HG03565 (cell line): ENCODE measurements at regions not wholly inside any gene's neighbourhood (a gene's known extent, or its start where the extent isn't known, plus 50 kb on each side); places are given as distances from the start of the nearest gene placed in this dataset.

ENCODE experiments used
- ATAC-seq: cut with Tn5 transposase; IDR thresholded peaks from one replicate; pipeline ENCODE4 v1.9.1; 2021; ENCODE audit warnings: mild to moderate bottlenecking, moderate library complexity; ENCODE audit not compliant: unreplicated experiment

DNA sequence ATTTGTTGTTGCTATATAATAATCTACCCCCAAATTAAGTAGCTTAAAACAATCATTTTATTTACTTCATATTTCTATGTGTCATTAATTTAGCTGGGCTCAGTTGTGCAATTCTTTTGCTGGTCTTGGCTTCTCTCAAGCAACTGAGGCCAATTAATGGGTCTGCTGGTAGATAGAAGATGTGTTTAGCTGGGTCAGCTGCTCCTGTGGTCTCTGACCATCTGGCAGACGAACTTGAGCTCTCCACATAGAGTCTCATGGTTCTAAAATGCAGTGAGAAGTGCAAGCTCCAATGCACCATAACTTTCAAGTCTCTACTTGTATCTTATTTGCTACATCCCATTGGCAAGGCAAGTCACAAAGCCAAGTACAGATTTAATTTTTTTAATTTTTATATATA lies 515.6 kb downstream of the ZIC1 start:
- no peak for ATAC-seq

DNA sequence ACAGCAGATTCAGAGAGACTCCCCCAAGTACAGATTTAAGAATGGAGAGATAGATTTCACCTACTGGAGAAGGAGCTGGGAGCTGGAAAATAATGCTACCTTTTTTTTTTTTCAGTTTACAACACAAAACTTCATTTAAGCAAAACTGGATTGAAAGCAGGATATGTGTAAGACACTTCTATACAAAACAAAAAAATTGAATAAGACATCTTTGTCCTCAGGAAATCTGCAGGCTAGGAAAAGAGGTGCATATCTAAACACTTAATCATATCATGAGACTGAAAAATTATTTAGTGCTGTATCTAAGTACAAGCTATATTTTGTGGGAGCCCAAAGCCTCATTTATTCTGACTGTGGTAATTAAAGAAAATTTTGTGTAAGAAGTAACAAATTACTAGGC lies 516.1 kb downstream of the ZIC1 start:
- ATAC-seq, result no peak

DNA sequence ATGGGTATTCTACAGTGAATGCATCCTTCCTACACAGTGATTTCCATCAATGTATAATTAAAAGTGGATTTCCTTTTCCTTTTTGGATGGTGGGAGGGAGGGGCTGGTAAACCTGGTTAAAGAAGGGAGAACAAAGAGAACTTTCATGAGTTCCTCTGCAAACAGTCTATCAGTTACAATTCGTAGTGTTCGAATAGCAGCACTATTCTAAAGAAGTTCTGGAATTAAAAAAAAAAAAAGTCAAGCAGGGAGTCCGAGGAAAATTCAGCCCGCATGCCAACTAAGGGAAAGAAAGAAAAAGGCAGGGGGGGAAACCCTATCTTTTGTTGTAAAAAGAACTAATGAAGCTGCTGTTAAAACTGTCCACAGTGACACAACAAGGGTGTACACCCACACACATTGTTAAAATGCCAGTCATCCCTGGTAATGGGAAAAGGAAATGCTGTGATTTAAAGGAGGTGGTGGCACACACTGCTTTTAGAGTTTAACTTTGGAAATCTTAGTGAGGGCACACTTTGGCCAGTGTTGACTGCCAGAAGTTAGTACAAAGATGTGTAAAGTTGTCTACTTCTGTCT lies 521.2 kb downstream of the ZIC1 start:
- ATAC-seq, result no peak

DNA sequence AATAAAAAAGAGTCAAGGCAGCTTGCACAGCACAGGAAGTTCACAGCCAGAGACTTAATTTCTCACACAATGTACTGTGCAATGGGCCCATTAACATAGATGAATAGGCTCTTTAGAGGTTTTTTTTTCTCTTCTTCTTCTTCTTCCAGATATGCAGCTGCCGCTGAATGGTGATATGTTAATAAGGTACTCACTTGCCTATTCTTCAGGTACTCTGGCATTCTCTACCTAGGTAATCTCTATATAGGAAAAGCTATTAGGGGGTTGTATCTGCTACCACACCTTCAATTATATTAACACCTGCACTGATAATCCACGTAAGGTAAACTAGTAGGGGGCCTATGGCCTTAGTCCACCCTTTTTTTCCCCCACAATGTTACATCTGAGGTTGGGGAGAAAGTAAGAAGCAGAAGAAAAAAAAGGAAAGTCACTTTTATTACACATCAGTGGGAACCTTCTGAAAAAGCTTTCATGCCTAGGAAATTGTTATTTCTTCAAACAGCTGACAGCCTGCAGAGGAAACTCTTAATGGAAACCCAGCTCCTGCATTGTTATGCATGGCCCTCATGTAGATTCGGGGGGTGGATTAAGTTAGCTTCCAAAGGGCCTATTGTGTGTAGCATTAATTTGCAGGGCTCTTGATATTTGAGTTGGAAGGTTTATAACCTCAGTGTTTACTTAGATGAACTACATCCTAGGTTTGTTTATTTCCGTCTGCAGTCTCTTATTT lies 525.5 kb downstream of the ZIC1 start:
- ATAC-seq, result no peak

DNA sequence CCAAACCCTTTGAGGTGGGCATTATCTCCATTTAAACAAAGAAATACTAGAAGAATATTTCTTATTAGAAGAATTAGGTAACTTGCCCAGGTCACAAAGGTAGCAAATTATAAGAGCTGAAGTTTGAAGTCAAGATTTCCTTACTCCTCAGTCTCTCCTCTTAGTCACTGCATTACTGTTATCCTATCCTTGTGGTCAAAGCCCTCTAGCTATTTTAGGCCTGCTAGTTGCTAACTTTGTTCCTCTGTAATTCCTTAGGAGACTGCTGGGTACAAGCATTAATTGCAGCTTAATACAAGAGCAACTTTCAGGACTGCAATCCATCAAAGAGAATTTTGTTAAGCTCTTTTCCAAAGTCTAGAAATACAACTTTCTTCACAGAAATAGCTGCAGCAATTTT lies 528.2 kb downstream of the ZIC1 start:
- no peak for ATAC-seq

DNA sequence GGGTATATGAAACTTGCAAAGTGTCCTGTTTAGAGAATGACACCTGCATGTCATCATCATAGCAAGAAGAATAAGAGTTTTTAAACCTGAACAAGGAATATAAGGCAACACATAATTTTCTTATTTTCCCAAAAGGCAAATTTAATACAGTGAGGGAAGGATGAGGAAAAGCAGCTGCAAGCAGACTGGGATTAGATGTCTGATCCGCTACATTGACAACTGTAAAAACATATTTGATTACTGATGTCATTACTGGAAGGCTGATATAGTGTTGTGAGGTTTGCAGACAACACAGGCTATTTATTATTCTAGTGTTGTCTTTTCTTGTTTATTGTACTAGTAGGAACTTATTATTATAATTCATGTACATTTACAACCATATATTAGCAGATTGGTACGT lies 528.7 kb downstream of the ZIC1 start:
- ATAC-seq, result no peak

DNA sequence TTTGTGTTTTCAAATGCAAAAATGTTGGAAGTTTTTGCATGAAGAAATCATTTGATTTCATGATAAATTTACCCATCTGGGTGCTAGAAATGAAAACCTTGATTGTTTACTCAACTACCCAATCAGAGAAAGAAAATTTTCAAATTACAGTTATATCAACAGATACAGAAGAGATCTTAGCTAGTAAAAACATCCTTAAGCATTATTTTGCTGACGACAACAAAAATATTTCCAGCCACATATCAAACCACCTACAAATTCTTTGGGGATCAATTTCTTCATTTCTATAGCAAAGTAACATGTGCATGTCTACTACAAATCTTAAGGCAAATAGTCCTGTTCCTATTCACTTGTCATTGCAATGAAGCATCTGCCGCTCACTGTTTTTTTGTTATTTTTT lies 530.3 kb downstream of the ZIC1 start:
- no peak for ATAC-seq

DNA sequence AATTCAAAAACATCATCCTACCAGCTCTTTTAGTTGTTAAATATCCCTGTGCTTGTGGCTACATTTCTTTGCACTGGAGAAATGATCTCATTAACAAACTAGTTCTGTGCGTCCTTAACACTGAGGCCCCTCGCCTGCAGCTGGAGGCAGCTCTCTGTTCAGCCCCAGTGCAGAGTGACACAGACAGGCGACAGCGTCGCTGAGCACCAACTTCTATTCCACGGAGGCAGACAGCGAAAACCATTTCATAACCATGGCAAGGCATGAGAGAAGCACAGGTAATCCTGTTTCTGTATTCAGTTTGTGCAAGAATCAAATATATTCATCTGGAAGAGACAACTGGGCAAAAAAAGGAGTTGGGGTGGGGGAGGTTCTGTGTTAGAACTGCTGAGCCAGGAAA lies 530.7 kb downstream of the ZIC1 start:
- ATAC-seq, result no peak

DNA sequence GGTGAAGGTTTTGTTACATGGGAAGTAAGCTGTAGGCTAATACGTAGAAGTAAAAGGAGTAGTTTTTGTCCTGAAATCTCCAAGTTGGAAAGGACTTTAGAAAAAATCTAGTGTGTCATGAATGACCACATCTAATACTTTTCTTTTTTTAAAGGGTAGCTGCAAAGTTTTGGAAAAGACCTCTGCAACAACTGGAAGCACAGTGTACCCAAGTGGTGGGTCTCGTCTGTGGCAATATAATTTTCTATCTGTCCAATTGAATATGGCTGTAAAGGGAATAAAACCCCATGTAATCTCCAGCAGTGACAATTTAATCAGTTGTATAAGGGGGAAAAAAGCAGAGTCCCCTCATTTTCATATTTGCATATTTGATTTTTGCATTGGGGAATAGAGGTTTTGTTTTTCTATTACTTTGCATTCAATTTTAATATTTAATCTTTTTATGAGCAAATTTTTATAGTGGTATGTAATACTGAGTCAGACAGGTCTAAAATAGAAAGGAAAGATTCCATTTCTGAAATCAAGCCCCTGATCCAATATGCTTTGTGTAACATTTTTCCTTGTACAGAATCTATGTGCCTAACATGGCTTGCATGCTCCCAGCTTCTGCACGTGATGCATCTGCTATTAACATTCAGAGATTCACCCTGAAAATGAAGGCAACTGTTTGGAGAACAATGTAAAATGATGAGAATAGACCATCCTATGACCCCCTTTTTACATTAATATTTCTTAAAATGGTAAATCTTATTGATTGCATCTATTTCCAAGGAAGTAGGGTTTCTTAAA lies 531.4 kb downstream of the ZIC1 start:
- no peak for ATAC-seq

DNA sequence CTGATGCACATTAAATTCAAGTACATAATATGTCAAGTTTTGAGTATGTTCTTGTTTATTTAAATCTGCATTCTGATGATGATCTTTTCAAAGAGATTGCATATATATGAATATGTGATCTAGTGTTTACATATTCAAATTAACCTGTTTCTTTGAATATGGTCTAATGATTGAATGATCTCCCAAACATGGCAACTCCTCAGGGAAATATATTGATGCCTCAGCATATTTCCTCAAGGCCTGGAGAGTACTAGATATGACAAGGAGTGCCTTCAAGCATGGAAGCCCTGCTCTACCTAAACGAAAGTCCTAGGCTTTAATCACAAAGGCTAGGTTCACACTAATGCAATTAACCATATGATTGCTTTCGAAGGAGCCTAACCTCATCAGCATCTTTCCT lies 532.8 kb downstream of the ZIC1 start:
- ATAC-seq, result no peak

DNA sequence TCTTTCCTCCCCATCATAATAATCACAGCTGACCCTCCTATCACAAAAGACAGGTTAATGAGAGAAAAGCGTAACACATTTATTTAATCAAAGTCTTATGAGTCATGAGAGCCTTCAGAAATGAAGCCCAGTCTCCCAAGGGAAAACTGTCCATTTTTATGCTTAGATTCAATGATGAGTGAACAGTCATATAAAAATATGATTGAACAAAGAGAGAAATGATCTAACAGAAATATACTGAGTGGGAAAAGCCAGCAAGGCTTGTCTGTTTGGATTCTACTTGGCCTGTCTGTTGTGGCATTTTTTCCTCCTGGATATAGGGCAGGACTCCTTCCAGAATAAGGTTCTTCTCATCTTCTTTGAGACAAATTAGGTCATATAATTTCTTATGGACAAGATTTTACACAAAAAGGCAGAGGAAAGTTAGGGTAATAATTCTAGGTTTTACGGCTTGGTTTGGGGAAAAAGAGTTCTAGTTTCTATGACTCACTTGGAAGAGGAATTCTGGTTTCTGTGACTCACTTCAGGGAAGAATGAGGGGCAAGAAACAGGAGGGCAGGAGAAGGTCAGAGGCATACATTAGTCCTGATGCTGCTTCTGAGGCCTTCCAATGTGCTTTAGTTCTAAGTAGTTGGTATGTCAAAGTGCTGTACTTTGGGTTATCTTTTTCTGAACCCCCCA lies 534.2 kb downstream of the ZIC1 start:
- ATAC-seq, result no peak

DNA sequence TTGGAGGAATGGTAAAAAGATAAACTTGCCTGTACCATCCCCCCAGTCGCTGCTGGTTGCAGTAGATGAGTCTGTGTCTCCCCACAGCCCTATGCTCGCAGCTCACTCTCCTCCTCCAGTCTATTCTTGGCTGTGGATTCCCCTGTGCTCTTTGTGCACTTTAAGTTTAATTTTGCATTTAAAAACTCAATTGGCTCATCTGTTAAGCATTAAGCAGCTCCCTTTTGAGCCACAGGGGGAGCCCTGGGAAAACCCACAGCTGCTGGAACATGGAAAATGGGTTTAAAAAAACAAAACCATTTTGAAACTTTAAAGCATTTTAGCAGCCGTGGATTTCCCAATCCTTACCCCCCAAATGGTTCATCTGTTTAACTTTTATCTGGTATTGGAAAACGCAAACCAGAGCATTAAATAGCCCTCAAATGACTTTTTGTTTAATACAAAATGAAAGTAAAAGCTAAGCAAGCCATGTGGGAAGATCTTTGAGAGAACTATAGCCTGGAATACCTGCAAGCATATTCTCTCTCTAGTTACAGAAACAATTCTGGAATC lies 536.9 kb downstream of the ZIC1 start:
- ATAC-seq, result peak; percentile 42

DNA sequence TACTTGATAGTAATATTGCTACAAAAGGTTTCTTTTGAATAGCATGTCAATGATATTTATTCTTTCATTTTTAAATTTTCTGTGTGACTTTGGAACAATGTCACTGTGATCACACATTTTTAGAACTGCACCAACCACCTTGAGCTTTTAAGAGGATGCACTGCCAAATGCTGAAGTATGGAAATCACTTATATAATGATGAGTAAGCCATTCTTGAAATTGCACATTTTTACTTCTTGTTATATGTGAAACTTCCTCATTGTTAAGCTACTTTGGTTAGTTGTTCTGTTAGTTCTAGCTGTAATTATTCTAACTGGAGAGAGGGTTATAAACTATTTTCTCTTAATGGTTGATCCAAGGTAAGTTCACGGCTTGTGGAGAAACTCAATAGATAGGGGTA lies 547.5 kb downstream of the ZIC1 start:
- ATAC-seq, result no peak

DNA sequence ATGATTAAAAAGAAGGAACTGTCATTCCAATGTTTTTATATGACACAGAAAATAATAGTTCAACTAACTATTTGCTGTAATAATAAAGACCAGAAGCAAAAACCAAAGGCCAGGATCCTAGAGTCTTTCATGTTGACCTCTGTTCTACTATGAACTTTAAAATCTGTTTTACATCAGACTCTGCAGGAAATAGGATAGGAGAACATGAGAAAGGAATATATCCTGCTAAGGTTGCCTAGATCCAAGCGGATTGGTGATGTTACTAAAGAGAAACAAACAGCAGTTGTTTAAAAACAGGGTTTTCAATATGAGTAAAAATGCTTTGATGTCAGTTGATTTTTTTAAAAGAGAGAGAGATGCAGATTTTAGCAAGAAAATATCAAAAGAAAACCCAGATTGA lies 549.6 kb downstream of the ZIC1 start:
- no peak for ATAC-seq

DNA sequence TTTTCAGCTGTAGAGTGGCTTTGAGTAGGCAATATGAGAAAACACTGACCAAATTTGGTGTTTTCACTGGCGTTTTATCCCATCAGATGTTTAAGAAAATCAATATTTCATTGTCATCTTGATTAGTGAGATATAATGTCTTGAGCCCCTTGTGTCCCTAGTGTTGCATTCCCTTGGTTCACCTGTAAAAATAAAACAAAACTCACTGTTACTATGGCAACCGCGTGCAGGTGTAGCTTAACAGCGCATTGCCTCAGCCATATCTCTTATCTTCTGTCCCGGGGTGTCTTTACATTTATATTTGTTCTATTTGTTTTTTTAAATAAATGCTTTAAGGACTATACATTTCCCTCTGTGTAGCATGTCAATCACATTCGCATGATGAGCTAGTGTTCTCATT lies 551.6 kb downstream of the ZIC1 start:
- ATAC-seq, result no peak

DNA sequence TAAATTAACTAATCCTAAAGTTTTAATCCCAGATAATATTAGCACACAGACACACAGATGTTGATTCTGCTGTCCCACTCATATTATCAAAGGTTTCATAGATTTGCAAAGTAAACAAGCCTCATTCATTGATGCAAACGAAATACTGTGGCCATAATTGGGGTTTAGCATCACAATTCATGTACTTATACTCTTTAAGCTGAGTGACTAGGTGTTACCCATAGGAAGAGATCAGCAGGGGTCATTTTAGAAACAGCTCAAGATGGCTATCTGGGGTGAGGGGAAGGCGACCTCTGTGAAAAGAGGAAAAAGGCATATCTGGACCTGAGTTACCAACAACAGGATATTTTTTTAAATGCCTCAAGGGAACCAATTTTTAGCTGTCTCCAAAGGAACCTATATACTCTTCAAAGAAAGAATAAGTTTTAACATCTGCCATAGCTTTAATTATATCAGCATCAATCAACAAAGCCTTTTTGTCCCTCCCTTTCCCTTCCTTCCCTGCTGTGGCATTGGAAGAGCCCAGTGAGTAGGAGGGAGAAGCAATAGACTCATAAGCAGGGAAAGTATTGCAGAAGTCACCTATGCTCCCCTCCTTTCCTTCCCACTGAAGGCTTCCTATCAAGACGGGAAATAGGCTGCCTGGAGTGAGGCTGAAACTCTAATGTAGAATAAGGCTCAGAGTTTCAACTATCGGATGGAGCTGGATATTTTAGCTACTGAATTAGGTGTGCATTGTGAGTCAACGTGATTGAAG lies 553.4 kb downstream of the ZIC1 start:
- no peak for ATAC-seq

DNA sequence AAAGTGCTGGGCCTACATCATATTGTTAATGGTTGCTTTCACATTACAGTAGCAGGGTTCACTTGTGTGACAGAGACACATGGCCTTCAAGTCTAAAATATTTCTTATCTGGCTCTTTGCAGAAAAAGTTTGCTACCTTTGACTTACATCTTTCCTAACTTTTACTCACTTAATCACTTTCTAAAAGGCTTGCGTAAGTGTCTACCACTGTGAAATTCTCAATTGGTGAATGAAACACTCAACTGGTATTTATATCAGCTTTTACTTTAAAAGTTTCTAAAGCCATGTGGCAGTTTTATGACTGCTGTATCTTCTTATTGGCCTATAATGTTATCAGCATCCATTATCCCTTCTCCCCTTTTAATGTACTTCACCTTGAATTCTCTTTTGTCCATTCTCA lies 554.5 kb downstream of the ZIC1 start:
- no peak for ATAC-seq

DNA sequence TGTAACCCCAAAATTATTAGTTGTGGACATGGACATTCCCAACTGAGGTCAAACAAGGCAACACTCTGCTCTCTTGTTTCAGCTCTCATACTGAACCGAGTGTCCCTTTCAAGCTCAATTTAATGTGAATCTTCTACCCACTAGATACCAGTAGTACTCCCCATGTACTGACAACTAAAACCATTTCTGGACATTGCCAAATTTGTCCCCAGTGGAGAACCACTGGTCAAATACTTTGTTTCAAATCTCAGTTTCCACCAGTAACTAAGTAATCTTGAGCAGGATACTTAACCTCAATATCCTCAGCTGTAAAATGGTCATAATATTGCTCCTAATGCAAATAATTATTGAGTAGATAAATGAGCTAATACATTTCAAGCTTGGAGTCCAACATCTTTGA lies 566.0 kb downstream of the ZIC1 start:
- ATAC-seq, result no peak

DNA sequence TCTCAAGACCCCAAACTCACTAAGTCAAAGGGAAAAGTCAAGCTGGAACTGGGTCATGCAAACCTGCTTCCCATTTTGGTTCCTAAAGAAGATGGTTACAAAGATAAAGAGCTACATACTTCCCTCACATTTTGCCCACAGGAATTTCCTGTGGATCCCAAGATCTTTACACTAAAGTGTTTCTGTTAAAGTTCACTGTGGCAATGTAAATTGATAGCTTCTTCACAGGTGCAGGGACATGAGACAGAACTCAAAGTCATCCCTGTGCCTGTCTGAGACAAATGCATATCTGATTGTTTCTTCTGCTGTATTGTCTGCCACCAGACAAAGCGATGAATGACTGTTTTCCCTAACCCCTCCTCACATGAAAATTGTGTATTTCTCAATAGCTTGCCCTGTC lies 567.8 kb downstream of the ZIC1 start:
- ATAC-seq, result no peak

DNA sequence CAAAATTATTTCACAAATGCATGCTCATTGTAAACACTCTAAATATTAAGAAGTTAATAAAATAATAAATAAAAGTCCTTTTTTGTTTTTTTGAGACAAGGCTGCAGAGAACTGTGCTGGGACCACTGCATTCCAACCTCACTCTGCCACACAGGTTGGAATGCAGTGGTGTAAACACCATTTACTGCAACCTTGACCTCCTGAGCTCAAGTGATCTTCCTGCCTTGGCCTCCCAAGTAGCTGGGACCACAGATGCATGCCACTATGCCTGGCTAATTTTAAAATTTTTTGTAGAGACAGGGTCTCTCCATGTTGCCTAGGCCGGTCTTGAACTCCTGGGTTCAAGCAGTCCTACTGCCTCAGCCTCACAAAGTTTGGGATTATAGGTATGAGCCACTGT lies 578.4 kb downstream of the ZIC1 start:
- ATAC-seq, result no peak

DNA sequence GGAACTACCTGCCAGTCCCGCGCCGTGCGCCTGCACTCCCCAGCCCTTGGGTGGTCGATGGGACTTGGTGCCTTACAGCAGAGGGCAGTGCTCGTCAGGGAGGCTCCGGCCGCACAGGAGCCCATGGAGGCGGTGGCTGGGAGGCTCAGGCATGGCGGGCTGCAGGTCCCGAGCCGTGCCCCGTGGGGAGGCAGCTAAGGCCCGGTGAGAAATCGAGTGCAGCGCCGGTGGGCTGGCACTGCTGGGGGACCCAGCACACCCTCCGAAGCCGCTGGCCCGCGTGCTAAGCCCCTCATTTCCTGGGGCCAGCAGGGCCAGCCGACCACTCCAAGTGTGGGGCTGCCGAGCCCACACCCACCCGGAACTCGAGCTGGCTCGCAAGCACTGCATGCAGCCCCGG lies 580.2 kb downstream of the ZIC1 start:
- ATAC-seq, result no peak
